Activated CD4-positive, CD25-positive, alpha-beta regulatory T cell treated with anti-CD3 and anti-CD28 coated beads, Interleukin-2, amount 50 U/mL, for 72 hours (primary cell): ENCODE measurements at regions not wholly inside any gene's neighbourhood (a gene's known extent, or its start where the extent isn't known, plus 50 kb on each side); places are given as distances from the start of the nearest gene placed in this dataset.

Source experiments
- DNase-seq: peaks from one replicate; pipeline ENCODE4 v3.0.0; 2021

DNA sequence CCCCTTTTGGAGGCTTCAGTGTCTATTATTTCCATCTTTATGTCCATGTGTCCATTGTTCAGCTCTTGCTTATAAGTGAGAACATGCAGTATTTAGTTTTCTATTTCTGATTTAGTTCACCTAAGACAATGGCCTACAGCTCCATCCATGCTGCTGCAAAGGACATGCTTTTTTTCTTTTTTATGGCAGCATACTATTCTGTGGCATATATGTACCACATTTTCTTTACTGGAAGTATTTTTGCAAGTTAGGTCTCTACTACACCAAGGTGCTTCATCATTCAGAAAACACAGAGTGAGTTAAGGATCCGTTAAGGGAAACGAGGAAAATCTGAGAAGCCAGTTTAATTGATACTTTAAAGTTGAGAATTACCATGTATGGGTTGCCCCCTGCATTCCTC is 297.2 kb downstream of the CDCA7 start:
- DNase-seq, result no peak

DNA sequence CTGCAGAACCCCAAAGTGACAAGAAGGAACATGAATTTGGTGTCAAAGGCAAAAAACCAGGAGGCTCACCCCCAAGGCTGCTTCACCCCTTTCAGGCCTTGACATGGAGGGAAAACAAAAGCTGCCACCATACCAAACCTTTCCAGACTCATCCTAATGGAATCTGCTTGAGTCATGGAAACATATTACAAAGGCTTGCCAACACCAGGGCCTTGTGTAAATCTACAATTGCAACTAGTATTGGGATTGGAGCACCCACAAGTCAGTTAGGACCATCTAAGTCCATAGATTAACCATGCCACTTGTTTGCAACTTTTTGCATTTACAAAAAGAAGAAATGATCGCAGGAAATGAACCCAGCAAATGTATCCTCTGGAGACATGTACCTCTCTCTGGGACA is 297.6 kb downstream of the CDCA7 start:
- DNase-seq, result no peak

DNA sequence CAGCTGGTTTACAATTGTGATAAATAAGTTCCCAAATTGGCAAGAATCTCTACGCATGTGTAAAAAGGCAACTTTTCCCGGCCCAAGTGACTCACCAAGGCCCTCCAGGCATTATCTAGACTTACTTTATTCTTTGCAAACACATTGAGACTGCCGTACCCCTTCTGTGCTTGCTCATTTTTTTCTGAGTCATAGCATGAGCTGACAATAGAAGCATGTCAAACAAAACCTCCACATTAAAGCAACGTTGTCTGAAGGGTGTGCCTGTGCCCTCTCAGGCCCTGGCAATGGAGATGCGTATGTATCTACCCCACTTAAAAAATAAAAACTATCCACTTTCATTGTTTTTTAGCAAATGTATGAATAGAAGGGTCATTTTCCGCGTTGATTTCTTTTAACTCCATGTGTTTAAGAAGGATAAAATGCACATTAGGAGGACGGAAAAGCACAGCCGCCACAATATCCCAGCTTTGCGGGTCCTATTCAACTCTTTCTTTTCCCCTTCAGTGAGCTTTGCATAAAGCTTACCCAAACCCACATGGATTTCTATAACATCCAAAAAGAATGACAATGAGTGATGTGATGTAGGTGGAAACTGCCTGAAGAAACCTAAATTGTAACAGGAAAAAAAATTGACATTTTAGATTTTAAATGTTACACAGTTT is 298.2 kb downstream of the CDCA7 start:
- DNase-seq, result no peak

DNA sequence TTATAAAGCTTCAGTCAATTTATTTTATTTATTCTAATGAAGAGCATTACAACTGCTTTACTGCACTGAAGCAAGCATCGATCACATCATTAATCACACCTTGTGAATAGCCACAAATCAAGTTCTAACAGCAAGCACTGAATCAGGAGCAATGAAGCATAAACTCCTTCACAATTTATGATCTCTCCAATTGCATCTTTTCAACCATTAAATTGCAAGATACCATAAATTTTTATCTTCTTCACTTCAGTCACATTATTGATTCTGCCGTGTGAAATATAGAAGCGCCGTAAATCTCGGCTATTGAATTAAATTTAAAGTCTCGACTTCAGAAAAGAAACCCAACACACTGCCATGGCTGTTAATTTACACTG is 298.7 kb downstream of the CDCA7 start:
- DNase-seq, result no peak

DNA sequence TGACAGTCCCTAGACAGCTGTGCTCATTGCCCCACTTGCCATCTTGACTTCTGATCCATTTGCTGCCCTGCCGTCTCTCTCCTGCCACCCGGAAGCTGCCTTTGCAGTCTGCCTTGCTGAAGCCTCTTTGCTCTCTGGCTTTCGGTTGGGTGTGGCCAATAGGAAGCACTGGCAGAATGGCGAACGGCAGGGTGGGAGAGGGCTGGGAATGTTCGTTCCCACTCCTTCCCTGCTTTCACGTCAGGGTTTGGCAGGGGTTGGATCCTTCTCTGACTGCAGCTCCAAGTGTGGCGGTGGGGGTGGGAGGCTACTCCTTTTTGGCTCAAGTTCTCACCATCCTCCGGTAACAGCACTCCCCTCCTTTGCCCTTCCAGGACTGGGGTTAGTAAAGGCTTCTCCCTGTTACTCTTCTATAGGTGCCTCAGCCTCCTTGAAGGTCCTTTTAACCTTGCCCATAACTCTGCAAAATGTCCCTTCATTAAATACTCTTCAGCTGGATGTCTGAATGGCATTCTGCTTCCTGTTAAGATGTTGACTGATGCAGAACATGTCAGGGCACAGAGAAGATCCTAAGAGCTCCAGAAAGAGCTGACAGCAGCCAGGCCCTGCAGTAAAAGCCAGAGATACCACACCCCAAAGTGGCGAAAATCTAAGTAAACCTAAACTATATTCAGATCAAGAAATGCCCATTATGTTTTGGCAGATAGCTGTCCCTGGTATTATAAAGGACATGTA is 299.7 kb downstream of the CDCA7 start:
- no peak for DNase-seq

DNA sequence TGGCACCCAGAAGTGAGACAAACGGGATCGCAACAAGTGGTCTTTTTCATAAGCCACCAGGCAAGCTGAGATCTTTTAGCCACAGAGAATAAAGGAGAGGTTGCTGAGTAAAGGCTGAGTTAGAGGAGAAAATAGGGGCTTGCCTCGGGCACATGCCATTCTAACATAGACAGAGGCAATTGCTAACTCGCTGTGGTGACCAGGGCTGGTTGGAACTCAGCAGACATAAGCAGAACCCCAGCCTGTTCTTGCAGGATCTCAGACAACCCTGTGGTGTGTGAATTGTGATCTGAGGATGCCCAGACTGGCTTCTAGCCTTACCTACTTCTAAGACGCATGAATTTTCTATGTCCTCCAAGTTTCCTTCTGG is 300.2 kb downstream of the CDCA7 start:
- DNase-seq, result no peak

DNA sequence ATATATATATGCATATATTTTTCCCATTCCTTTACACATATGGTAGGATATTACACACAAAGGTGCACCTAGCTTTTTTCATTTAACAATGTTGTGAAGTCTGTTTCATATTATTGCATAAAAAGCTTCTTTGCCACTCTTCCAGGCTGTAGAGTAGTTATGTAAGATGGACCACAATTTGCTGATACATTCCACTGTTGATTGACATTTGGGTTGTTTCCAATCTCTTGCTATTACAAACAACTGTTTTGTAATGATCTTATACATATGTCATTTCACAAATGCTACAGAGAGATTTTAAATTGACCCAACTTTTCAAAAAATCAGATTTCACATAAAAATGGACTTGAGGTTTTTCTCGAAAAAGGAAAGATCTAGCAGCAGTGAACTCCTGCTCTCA is 301.4 kb downstream of the CDCA7 start:
- no peak for DNase-seq

DNA sequence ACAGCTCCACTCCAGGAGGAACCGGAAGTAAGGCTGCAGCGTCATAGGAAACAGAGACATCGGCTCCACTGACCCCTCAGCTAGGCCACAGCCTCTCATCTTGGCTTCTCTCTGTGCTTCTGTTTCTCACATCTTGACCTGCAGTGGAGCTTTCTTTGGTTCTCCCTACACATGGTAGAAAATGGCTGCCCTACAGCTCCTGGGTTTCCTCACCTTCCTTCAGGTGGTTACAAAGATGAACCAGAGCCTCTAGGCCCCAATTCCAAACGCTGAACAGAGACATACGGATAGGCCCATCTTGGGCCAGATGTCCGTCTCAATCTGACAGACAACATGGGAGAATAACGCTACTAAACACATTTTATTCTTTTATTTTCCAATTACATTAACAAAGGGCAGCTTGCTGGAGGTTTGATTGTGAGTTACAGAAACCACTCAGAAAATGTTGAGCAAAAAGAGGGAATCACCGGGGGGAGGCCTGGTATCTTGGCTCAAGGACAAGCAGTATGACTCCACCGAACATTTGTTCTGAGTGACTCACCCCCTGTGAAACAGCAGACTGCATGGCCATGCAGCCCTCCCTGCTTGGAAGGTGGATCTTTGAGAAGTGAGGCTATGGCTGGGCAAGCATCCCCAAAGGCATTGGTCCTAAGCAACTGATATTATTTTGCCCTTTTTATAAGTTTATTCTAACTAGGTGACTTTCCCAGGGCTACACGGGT is 303.5 kb downstream of the CDCA7 start:
- DNase-seq, result no peak

DNA sequence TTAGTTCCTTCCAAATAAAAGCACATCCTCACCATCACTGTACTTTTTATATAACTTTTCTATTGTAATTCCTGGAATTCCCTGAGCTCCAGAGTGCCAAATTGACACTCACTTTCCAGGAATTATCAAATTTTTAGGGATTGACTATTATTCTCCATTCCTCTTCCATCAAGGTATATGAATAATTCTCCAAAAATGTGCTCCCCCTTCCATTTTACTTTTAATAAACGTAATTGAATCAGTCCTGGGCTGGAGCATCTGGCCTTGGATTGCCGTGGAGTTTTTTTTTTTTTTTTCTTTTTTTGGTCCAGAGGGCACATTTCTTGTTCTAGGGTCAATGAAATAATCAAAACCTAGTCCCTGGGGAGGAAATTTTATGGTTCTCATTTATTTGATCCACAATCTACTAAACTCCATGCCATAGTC is 304.3 kb downstream of the CDCA7 start:
- DNase-seq, result no peak

DNA sequence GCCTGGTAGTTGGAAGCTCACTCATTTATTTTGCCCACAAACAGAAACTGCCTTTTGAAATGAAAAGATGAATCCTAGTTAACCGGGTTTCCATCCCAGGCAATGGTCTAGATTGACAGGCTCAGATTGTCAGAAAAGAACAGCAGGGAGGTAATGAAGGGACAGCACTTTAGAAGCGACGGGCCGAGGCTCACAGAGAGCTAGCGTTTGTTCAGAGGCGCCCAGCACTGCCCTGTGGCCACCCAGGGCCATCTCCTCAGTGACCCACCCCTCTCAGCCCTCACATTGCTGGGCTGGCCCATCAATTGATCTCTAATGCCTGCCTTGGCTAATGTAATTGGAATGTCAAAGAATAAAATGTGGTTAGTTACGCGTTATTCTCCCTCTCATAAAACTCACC is 304.8 kb downstream of the CDCA7 start:
- no peak for DNase-seq

DNA sequence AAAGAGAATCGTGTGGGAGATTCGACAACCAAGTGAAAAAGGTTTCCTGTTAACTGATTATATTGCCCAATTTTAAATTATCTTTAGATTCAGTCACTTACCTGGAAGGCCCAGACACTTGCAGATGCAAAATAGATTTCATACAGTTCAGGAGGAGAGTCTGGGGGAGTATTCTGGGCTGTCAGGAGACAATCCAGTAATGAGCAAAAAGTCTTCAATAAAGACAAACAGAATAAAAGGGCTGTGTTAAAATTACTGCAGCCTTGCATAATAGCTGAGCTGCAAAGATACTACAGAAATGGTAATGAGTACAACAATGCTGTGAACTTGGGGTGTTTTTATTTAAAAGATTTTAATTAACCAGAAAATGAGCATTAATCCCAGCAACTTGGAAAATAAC is 303.6 kb downstream of the SP3 start:
- DNase-seq, result no peak

DNA sequence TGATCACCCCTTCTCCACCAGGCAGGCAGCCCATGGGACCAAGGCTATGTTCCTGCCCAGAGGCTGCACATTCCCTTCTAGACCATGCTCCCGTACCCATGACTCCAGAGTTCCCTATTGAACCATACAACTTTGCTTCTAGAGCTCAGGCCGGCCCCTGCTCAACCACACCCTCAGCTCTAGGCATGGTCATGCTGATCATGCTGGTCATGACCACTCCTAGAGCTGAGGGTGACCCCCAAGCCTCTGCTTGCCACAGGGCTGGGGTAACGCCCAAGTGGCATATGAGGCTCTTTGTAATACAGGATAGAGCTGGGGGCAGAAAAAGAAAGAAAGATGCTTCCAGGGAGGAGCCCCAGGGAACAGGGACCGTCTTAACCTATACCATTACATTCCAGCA is 301.8 kb downstream of the SP3 start:
- no peak for DNase-seq

DNA sequence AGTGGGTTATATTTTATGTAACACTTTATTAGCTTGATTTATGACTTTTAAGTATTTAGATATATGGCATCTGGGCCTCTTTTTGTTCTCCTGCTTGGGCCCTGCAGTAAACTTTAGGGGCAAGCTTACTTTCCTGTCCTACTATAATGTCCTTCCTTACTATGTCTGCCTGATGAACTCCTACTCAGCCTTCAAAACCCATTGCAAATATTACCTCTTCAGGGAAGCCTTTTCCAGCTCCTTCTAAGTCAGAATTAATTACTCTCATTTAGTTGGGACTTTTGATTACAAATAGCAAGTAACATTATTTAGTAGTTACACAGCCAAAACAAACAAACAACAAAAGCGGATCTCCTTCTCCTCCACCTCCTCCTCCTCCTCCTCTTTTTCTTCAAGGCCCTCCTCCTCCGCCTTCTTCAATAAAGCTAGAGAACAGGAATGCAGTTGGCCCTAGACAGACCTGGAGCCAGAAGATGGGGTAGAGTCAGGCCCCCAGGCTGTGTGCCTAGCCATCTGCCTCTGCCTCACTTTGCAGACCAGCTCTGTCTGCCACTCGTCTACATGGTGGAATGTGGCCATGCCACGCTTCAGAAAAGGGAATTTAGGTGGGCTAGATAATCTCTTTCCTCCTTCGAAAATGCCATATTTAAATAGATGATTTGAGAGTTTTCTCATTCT is 301.2 kb downstream of the SP3 start:
- no peak for DNase-seq

DNA sequence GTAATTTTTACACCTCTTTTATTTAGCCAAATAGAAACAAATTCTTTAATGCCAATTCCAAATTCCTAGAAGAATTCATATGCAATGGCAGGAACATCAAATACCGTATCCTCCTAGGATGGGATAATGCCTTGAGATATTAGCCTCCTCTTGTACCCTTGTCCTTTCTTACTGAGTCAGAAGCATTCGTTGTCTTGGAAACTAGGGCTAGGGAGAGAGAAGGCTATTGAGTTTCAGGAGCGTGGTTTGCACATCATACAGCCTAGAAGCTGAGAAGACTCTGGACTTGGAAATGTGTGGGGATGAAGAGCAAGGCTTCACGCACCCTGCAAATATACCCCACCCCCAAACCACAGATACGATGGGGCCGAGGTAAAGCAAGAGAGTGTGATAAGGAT is 300.7 kb downstream of the SP3 start:
- no peak for DNase-seq

DNA sequence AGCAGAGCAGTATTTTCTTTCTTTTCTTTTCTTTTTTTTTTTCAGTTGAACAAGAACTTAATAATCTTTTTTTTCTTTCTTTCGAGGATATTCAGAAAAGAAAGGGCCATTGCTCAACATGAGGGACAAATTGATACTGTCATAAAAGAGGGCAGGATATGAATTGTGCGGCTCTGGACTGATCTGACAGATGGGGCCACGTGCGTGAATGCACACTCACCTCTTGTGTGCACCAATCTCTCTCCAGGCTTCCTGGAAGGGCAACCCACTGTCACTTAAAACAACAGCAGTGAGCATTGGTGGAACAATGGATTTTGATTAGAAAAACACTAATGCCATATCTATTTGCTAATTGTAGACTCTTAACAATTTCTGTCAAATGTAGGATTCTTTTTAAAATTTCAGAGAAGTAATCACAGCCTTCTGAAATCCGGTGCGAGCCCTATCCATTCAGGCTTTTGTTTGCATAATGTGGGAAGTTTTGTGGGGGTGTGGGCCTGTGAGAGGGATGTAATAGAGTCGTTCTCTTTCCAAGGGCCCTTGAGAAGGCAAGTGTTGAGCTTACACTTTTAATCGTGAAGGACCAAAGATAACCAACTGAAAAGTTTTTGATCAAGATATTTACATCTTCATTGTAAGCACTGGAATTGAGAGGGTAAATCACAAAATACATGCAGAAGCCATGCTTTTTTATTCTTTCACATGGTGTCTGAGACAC is 298.8 kb downstream of the SP3 start:
- no peak for DNase-seq

DNA sequence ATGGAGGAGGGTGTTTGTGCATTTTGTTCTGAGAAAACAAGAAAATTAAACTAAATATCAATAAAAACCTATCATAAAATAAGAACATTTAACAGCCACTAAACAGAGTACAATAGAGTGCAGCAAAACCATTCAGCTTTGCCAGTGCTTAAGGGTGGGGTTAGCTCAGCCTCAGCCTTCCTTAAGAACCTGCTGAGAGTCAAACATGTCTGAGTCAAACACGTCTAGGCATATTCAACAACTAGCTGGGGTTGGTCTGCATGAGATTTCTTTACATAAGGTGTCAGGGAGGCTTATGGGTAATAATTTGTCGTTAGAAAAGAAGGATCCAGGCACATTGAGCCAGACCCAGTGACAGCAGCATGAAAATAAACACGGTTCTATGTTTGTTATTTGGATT is 298.2 kb downstream of the SP3 start:
- no peak for DNase-seq

DNA sequence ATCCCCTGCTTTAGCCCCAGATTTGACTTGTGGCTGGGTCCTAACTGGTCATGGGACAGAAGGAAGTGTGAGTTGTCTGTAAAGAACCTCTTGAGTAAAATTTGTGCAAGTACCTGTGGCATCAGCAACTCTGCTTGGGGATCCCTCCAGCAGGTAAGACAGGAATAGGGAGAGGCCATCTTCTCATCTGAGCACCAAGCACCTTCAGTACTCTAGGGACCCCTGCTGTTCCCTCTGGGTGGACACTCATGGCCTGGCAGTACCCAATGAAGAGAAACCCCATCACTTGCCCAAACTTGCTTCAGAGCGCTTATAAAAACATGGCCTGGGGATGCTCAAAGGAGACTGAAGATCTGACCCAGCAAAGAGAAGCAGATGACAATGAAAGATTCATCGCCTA is 297.8 kb downstream of the SP3 start:
- no peak for DNase-seq

DNA sequence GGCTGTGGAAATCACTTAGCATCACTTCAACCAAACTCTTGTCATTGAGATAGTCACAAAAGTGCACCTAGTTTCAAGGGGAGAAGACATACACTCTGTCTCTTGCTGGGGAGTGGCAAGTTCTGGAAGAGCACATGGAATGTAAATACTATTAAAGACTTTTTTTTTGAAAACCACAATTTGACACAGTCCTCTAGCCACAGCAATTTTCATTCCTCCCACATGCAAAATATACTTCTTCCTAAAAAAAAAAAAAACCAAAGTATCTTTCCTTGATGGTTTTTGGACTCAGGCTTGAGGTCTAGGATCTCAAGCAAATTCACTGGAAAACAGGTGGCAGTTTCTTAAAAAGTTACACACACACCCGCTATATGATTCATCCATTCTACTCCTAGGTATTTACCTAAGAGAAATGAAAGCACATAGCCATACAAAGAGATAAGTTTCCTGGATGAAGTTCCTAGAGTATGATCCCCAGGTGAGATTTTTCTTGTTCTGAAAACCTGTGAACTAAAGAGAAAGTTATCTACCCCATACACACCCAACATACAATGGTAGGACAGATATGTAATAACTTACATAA is 295.8 kb downstream of the SP3 start:
- DNase-seq, result no peak

DNA sequence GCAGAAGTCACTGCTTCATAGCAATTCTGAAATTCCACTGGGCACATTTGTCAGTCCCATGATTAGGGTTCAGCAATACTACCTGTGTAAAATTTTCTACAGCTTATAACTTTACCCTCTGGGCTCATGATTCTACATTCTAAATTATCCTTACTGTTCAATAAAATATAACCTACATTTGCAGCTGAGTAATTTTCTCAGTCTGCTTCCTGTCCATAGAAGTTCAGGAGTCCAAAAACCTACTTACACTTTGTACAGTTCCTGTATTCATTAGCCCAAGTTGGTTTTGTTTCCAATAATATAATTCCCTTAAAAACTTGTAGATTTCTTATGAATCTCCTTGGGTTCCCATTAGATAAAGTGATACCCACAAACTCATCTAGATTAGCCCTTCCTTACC is 295.3 kb downstream of the SP3 start:
- no peak for DNase-seq

DNA sequence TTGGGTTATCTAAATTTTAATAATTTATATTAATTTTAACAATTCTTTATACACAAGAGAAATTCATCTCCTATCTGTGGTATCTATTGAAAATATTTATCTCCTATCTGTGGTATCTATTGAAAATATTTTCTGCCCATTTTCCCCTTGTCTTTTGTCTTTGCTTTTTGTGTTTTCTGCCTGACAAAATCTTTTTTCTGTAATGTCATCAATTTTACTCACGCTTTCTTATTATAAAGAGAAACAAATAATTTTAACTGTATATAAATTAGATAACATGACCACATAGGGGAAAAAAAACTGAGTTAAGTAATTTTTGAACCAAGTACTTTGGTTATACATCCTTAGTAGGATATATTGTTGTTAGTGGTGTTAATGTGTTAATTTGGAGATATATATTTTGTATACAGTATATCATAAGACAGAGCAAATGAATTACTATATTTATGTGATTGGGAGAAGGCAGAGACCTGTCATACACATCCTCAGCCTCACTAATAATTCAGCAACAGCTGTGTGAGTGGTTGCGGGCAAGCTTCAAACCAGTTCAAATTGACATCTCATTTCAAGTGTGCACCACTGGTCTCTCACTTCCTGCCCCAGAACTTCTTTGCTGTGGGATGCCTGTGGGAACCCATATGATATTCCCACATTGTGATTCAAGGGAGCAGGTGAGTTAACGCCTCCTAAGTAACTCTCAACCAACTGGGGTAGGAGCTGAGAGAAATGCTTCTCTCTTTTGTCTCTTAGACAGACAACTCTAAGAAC is 292.4 kb downstream of the SP3 start:
- DNase-seq, result no peak

DNA sequence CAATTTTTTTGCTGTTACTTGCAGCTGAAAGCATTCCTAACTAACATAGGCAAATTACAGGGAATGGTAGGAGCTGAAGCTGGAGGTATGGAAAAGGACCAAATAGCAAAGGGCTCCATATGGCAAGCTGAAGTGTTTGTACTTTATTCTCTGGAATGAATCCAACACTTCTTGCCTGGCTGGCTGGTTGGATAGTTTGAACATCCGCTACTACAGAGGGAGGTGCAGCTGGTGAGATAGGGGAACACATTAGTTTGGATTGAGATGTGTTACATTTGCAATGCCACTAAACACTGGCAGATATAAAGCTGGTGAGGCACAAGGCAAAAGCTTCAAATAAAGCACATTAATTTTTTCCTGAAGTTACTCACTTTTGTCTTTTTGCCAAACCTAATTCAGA is 291.5 kb downstream of the SP3 start:
- DNase-seq, result no peak

DNA sequence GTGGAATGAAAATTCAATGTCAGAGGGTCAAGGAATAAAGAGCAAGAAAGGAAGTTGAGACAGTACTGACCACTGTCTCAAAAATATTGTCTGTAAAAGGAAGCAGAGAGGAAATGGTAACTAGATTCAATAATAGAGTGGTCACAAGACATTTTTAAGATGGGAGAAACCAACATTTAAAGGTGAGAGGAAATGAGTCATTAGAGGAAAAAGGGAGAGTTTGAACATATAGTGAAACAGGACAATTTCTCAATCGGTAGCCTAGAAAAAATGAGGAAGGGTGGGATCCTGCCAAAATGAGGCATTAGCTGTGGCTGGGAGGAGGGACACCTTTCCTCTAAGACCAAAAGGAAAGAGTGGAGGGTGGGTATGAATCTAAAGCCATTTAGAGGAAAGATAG is 288.5 kb downstream of the SP3 start:
- no peak for DNase-seq
